GM19395 (cell line): ENCODE measurements at regions not wholly inside any gene's neighbourhood (a gene's known extent, or its start where the extent isn't known, plus 50 kb on each side); places are given as distances from the start of the nearest gene placed in this dataset.

Experiments
- ATAC-seq: cut with Tn5 transposase; IDR thresholded peaks from one replicate; pipeline ENCODE4 v1.9.1; 2021; ENCODE audit warnings: mild to moderate bottlenecking, moderate library complexity; ENCODE audit not compliant: unreplicated experiment

GRCh38 chr15:60204131-60204885 lies 193.5 kb downstream of the ANXA2 start:
- ATAC-seq: no peak

DNA sequence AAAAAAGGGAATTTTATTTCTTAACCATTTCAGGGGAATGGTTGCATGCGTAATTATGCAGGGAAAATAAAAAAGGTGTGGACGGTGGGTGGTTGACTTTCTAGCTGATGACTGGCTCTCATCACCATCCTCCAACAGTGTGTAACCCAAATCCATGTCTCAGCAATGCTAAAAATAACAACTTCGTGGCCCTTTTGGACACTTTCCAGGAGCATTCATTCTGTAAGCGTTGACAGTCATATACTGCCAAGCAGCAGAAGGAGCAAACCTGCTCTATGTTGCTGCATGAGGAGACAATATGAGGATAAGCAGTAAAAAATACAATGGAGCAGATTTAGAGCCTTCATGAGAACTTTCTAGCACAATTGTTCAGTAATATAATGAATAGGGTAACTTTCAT lies 189.1 kb downstream of the ANXA2 start:
- no peak for ATAC-seq

DNA sequence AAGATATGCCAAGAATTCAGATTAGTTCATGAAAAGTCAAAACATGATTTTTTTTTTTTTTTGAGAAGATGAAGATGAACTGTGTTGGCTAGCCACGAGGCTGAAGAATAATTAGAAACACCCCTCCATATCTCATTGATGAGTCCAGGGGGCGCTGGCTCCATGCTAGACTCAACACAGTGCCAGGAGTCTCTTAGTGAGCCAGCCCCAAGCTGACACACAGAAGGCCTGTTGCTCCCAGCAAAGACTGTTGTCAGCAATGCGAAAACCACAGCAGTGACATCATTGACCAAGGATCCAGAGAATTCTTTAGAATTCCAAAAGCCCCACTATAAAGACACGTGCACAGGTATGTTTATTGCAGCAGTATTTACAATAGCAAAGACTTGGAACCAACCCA lies 185.2 kb downstream of the ANXA2 start:
- ATAC-seq: no peak

DNA sequence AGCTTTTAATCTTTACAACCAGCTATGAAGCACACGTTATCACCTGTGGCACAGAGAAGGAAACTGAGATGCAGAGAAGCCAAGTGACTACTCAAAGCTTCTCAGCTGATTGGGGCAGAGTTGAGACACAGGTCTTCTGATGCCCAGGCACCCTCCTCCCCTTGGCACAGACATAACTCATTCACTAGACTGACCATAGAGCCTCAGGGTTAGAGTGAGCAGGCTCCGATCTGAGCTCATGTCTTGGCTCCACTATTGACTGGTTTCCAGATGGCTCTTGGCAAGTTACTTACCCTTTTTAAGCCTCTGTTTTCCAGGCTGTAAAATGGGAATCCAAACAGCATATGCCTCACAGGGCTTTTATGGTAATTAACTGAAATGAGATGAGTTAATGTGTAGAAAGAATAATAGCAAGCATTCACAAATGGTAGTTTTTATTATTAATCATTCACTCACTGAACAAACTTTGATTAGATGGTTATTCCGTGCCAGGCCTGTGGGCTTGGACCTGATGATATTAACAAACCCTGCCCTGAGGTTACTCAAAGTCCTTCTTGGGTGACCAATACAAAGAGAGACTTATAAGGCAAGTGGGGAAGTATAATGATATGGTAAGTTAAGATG lies 184.3 kb downstream of the ANXA2 start:
- ATAC-seq: no peak

GRCh38 chr15:60214201-60214600 lies 183.6 kb downstream of the ANXA2 start:
- no peak for ATAC-seq

- no peak for ATAC-seq
Measured at GRCh38 chr15:60215225-60215963, 182.4 kb downstream of the ANXA2 start.

GRCh38 chr15:60217161-60217560 lies 180.6 kb downstream of the ANXA2 start:
- no peak for ATAC-seq

DNA sequence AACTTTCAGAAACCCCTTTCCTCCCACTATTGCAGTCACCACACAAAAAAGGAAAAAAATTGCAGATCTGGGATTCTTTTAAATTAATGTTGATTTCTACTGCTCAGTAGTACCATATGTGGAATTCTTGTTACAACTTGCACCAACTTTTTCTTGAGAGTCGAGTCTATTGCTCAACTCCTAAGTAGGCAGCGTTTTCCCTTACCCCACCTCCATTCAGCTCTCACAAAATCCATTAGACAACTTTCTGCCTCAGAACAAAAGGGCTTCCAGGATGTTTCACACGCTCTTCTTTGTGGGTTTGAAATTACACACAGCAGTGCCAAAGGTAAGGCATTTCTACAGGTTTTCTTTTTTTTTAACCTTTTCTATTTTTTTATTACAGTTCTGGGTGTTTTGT lies 179.5 kb downstream of the ANXA2 start:
- ATAC-seq: no peak

- ATAC-seq: no peak
Measured at GRCh38 chr15:60219866-60220265, 177.9 kb downstream of the ANXA2 start.

DNA sequence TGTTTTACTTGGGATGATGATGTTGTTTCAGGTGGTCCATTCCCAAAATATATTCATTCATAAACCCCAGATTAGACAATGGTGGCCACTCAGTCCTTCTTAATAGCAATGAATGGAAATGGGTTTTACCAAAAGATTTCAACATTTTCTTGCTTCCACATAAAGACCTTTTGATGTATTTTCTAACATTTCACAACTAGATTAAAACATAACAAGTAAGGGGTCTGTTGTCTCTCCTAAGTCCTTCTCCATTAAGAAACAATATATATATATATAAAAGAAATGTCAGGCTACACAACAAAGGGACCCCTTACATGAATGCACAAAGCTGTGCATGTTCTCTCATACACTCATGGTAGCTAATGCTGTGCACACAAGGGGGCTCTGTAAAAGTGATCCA lies 176.4 kb downstream of the ANXA2 start:
- ATAC-seq: no peak

DNA sequence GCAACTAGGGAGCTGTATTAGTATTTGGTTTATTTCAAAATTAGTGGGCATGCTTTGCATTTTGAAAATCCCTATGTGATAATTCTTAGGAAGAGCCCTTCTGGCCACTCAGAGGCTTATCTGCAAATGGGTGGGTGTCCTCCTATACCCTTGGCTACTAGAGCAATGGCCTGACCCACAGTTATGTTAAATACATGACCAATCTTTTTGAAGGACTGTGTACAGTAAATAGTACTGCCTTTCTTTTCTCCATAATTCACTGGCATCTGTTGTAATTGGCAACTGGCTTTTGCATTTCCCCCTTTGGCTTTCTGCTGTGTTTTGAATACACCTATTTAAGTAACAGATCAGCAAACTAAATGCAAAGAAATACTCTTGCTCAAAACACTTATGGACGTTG lies 175.4 kb downstream of the ANXA2 start:
- no peak for ATAC-seq

DNA sequence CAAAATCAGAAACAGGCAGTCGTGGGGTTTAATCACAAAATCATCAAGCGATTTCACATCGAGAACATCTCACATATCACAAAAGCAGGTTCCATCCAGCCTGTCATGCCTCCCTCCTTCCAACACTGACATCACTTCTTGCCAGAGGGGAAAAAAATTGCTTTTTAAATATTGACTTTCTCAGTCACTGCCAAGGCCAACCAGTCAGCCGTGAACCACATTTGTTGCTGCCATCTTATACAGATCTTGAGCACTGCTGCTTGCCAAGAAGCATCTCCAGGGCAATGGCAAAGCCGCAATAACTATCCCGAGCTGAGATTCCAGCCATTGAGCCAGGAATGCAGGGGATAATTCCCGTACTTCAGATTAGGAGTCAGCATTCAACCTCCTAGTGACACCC lies 174.6 kb downstream of the ANXA2 start:
- ATAC-seq: no peak

DNA sequence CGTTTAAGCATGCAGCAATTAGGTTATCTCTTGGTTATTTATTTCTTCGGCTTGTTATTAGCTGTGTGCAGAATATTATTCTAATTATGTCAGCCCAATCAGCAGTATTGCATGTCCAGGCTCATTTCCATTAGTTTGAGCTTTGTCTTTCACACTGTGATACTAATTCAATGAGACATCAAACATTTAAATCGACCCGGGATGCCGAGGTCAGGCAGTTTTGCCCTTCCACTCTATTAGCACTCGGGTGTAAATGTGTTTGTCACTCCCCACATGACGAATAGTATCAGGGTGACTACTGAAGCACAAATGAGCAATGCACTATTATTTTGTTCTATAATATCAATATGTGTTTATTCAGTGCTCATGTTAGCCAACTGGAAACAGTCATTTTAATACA lies 170.9 kb downstream of the ANXA2 start:
- no peak for ATAC-seq

GRCh38 chr15:60228101-60228500 lies 169.7 kb downstream of the ANXA2 start:
- no peak for ATAC-seq

DNA sequence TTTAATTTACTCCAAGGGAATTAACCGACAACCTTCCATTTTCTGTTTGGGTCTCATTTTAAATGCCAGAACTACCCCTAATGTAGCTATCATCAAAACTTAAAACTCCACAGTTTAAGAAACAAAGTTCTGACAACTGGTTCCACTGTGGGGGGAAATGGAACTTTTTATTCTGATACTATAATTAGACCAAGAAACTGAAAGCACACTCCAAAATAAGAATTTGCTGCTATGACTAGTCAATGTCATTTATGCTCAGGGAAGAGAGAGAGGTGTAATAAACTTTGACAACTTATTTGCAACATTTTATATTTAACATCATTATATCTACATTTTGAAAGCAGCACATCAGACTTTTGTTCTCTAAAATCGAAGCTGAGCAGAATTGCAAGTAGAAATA lies 169.2 kb downstream of the ANXA2 start:
- ATAC-seq: no peak

GRCh38 chr15:60235951-60236710 lies 161.7 kb downstream of the ANXA2 start:
- ATAC-seq: no peak

DNA sequence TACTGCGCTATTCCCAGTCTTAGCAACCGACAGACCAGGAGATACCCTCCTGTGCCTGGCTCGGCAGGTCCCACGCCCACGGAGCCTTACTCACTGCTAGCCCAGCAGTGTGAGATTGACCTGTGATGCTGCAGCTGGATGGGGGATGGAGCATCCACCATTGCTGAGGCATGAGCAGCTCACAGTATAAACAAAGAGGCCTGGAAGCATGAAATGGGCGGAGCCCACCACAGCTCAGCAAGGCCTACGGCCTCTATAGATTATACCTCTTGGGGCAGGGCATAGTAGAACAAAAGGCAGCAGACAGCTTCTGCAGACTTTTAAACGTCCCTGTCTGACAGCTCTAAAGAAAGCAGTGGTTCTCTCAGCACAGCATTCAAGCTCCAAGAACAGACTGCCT lies 160.3 kb downstream of the ANXA2 start:
- no peak for ATAC-seq

GRCh38 chr15:60243769-60244168 lies 154.0 kb downstream of the ANXA2 start:
- ATAC-seq: no peak

GRCh38 chr15:60244813-60245212 lies 153.0 kb downstream of the ANXA2 start:
- no peak for ATAC-seq

- no peak for ATAC-seq
Measured at GRCh38 chr15:60250316-60250715, 147.5 kb downstream of the ANXA2 start.

DNA sequence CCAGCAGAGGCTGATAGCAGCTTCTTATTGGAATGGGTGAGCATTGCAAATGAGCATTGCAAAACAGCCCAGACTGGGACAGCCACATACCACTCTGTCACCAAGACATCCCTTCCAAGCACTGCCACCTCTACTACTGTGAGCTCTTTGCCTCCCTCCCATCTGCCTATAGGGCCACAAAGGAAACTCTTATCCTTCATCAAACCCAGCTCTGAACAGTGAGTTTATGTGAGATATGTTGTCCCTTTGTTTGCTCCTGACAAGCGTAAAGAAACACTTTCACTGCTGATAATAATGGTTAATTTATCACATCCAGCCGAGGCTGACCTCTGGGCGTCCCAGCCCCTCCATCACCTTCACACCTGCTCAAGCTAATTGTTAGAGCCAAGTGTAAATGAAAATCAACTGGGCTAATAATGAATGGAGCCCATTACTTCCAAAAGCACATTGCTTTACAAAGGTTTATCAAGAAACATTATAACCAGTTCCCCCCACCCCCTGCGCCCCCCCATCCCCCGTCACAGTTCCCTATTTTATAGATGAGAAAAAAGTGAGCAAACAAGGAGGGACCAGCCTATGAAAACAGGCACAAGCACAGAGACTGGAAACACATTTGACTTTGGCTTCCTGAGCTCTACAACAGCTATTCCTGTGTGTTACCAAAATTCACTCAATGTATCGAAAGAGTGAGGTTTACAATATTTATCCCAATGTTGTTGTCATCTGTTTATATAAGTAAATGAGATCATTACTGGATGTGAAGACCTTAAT lies 146.3 kb downstream of the ANXA2 start:
- no peak for ATAC-seq
